DMS53 treated with DMSO at 0.1 percent for 48 hours (cell line): ENCODE measurements at regions not wholly inside any gene's neighbourhood (a gene's known extent, or its start where the extent isn't known, plus 50 kb on each side); places are given as distances from the start of the nearest gene placed in this dataset.
"Not testable (repeated sequence)": the region's sequence is repeated elsewhere in the genome, so short reads cannot be mapped to it uniquely, and the experiment has no call there.

Experiments
- DNase-seq: peaks from one replicate; lab custom pipeline; 2025; ENCODE audit not compliant: unreplicated experiment; lab: John Stamatoyannopoulos, UW

GRCh38 chr12:102299731-102300130 lies 102.1 kb upstream of the PMCH start:
- no peak for DNase-seq

- DNase-seq, result no peak
Measured at GRCh38 chr12:102298022-102298421, 100.4 kb upstream of the PMCH start.

GRCh38 chr12:102297412-102297811 lies 99.8 kb upstream of the PMCH start:
- DNase-seq, result no peak

- DNase-seq, result no peak
Measured at GRCh38 chr12:102294568-102294967, 96.9 kb upstream of the PMCH start.

- DNase-seq, result not testable (repeated sequence)
Measured at GRCh38 chr12:102291498-102292440, 94.1 kb upstream of the PMCH start.

GRCh38 chr12:102289702-102290101 lies 92.1 kb upstream of the PMCH start:
- not testable (repeated sequence) for DNase-seq

GRCh38 chr12:102281231-102281630 lies 83.6 kb upstream of the PMCH start:
- no peak for DNase-seq

GRCh38 chr12:102255687-102256086 lies 58.1 kb upstream of the PMCH start:
- DNase-seq, result not testable (repeated sequence)

GRCh38 chr12:102251005-102251404 lies 53.4 kb upstream of the PMCH start:
- not testable (repeated sequence) for DNase-seq

- DNase-seq, result peak; percentile 67
Measured at GRCh38 chr12:102249079-102249841, 51.6 kb upstream of the PMCH start.
